HG03139 (cell line): ENCODE measurements at regions not wholly inside any gene's neighbourhood (a gene's known extent, or its start where the extent isn't known, plus 50 kb on each side); places are given as distances from the start of the nearest gene placed in this dataset.

Source experiments
- ATAC-seq: cut with Tn5 transposase; IDR thresholded peaks from one replicate; pipeline ENCODE4 v1.9.1; 2021; ENCODE audit not compliant: unreplicated experiment

GRCh38 chr1:217010253-217010652, 287.0 kb upstream of the ESRRG start:
- ATAC-seq = no peak

GRCh38 chr1:217009376-217009775, 286.1 kb upstream of the ESRRG start:
- no peak for ATAC-seq

- no peak for ATAC-seq
Measured at GRCh38 chr1:217004776-217005436, 281.7 kb upstream of the ESRRG start.

- ATAC-seq = no peak
Measured at GRCh38 chr1:217003355-217003754, 280.1 kb upstream of the ESRRG start.

- no peak for ATAC-seq
Measured at GRCh38 chr1:216997831-216998230, 274.6 kb upstream of the ESRRG start.

- ATAC-seq = no peak
Measured at GRCh38 chr1:216997069-216997468, 273.8 kb upstream of the ESRRG start.

GRCh38 chr1:216984536-216984935, 261.3 kb upstream of the ESRRG start:
- no peak for ATAC-seq

- ATAC-seq = no peak
Measured at GRCh38 chr1:216983823-216984222, 260.6 kb upstream of the ESRRG start.

GRCh38 chr1:216961516-216961915, 238.3 kb upstream of the ESRRG start:
- no peak for ATAC-seq

- ATAC-seq = no peak
Measured at GRCh38 chr1:216960716-216961115, 237.5 kb upstream of the ESRRG start.

- ATAC-seq = no peak
Measured at GRCh38 chr1:216958569-216958968, 235.3 kb upstream of the ESRRG start.

- ATAC-seq = no peak
Measured at GRCh38 chr1:216953495-216953894, 230.3 kb upstream of the ESRRG start.

GRCh38 chr1:216952864-216953263, 229.6 kb upstream of the ESRRG start:
- ATAC-seq = no peak

GRCh38 chr1:216945538-216946080, 222.4 kb upstream of the ESRRG start:
- no peak for ATAC-seq

GRCh38 chr1:216944864-216945510, 221.8 kb upstream of the ESRRG start:
- no peak for ATAC-seq

- ATAC-seq = no peak
Measured at GRCh38 chr1:216937491-216937890, 214.3 kb upstream of the ESRRG start.

GRCh38 chr1:216936779-216937178, 213.6 kb upstream of the ESRRG start:
- no peak for ATAC-seq

GRCh38 chr1:216935901-216936300, 212.7 kb upstream of the ESRRG start:
- ATAC-seq = no peak

- ATAC-seq = no peak
Measured at GRCh38 chr1:216932424-216932823, 209.2 kb upstream of the ESRRG start.

- no peak for ATAC-seq
Measured at GRCh38 chr1:216929870-216930582, 206.8 kb upstream of the ESRRG start.

GRCh38 chr1:216927633-216928032, 204.4 kb upstream of the ESRRG start:
- ATAC-seq = no peak
